GM23248 (cell line): ENCODE measurements at regions not wholly inside any gene's neighbourhood (a gene's known extent, or its start where the extent isn't known, plus 50 kb on each side); places are given as distances from the start of the nearest gene placed in this dataset.

Experiments used
- DNase-seq: peaks from one replicate; pipeline ENCODE4 v3.0.0-alpha.2; 2015
- H2AFZ ChIP-seq: fragments of 200-600 bp; sonication (generic); 2 replicates; pipeline ENCODE4 v1.6.1; 2016; ENCODE audit warnings: antibody characterized with exemption
- H3F3A ChIP-seq: fragments of 200-600 bp; sonication (generic); 2 replicates; pipeline ENCODE4 v1.6.1; 2016; ENCODE audit warnings: mild to moderate bottlenecking, antibody characterized with exemption, mixed run types; ENCODE audit not compliant: insufficient read depth
- H3K27ac ChIP-seq: fragments of 200-600 bp; sonication (generic); 2 replicates; pipeline ENCODE4 v1.5.1; 2016; ENCODE audit warnings: mild to moderate bottlenecking
- H3K27me3 ChIP-seq: fragments of 200-600 bp; sonication (generic); replicated peaks from 2 replicates; pipeline ENCODE4 v1.6.1; 2016; ENCODE audit warnings: mild to moderate bottlenecking; ENCODE audit not compliant: insufficient read depth
- H3K36me3 ChIP-seq: fragments of 200-600 bp; sonication (generic); 2 replicates; pipeline ENCODE4 v1.6.1; 2016; ENCODE audit warnings: low read depth, mild to moderate bottlenecking
- H3K4me1 ChIP-seq: fragments of 200-600 bp; sonication (generic); 2 replicates; pipeline ENCODE4 v1.6.1; 2016; ENCODE audit warnings: mild to moderate bottlenecking; ENCODE audit not compliant: insufficient read depth
- H3K4me2 ChIP-seq: fragments of 200-600 bp; sonication (generic); one replicate; pipeline ENCODE4 v1.6.1; 2016; ENCODE audit warnings: mild to moderate bottlenecking; ENCODE audit not compliant: unreplicated experiment
- H3K4me3 ChIP-seq: fragments of 200-600 bp; sonication (generic); 2 replicates; pipeline ENCODE4 v1.5.1; 2016; ENCODE audit warnings: mild to moderate bottlenecking
- H3K79me2 ChIP-seq: fragments of 200-600 bp; sonication (generic); 2 replicates; pipeline ENCODE4 v1.6.1; 2016; ENCODE audit warnings: mild to moderate bottlenecking; ENCODE audit not compliant: insufficient read depth
- H3K9ac ChIP-seq: fragments of 200-600 bp; sonication (generic); 2 replicates; pipeline ENCODE4 v1.6.1; 2016; ENCODE audit warnings: mild to moderate bottlenecking
- H3K9me2 ChIP-seq: fragments of 200-600 bp; sonication (generic); 2 replicates; pipeline ENCODE4 v1.6.1; 2016; ENCODE audit warnings: mixed run types, mild to moderate bottlenecking, moderate library complexity; ENCODE audit not compliant: insufficient read depth
- H3K9me3 ChIP-seq: fragments of 200-600 bp; sonication (generic); one replicate; pipeline ENCODE4 v1.6.1; 2017; ENCODE audit warnings: low read depth
- H4K20me1 ChIP-seq: fragments of 200-600 bp; sonication (generic); 2 replicates; pipeline ENCODE4 v1.6.0; 2016; ENCODE audit not compliant: insufficient read depth
- EZH2 ChIP-seq: fragments of 200-600 bp; sonication (generic); IDR thresholded peaks from 2 replicates; pipeline ENCODE4 v1.6.1; 2018; ENCODE audit warnings: antibody characterized with exemption, mild to moderate bottlenecking; ENCODE audit not compliant: insufficient read depth, poor library complexity, severe bottlenecking
- EZH2phosphoT487 ChIP-seq: fragments of 200-600 bp; sonication (generic); IDR thresholded peaks from 2 replicates; pipeline ENCODE4 v1.6.1; 2018; ENCODE audit warnings: antibody characterized with exemption, moderate library complexity, mild to moderate bottlenecking, low read depth; ENCODE audit not compliant: insufficient read depth
- WGBS, 2 experiments: methylation state at CpG; one replicate each; pipeline ENCODE4 v1.1.6; 2015 to 2017; ENCODE audit warnings: low lambda C conversion rate in 2 of 2, low coverage in 1 of 2; ENCODE audit errors: missing lambda C conversion rate in 2 of 2; 5-methylcytosine and 5-hydroxymethylcytosine counted together
- in situ Hi-C: fragments of 300-500 bp; cut with MboI; formaldehyde crosslinking; loops from 2 replicates; pipeline ENCODE4 v1.15.0; 2020

- H3K9me3 ChIP-seq: no peaks in the 10 kb centered on the region
- no peak overlapping the region for H3K9ac ChIP-seq
- H3K79me2 ChIP-seq: no peaks in the 10 kb centered on the region
- WGBS, 2 experiments: 14 to 28% methylated on average over 3 of the region's 3 CpGs
- H2AFZ ChIP-seq: no peak overlapping the region
- no peaks in the 10 kb centered on the region for H3K4me1 ChIP-seq
- H4K20me1 ChIP-seq: no peaks in the 10 kb centered on the region
- TF ChIP-seq EZH2 (no peak), EZH2phosphoT487 (no peak)
- H3K4me2 ChIP-seq: no peak overlapping the region
- H3K36me3 ChIP-seq: no peaks in the 10 kb centered on the region
- H3K27ac ChIP-seq: no peak overlapping the region
- no peaks in the 10 kb centered on the region for H3K9me2 ChIP-seq
- no peaks in the 10 kb centered on the region for H3F3A ChIP-seq
- in situ Hi-C loops: no loop called here
- H3K4me3 ChIP-seq: no peak overlapping the region
- H3K27me3 ChIP-seq: no peaks in the 10 kb centered on the region
- DNase-seq: no peak
Observed at GRCh38 chr4:157678478-157678877, 457.9 kb downstream of the GRIA2 start.

- Histone ChIP-seq H3K4me1 (no peaks in the 10 kb centered on the region), H3K27ac (no peak overlapping the region), H4K20me1 (no peaks in the 10 kb centered on the region), H3K4me2 (no peak overlapping the region), H3K27me3 (no peaks in the 10 kb centered on the region), H3K9ac (no peak overlapping the region), H3K9me3 (no peaks in the 10 kb centered on the region), H3K79me2 (no peaks in the 10 kb centered on the region), H3K4me3 (no peak overlapping the region), H3K36me3 (no peaks in the 10 kb centered on the region), H2AFZ (no peak overlapping the region), H3F3A (no peaks in the 10 kb centered on the region), H3K9me2 (no peaks in the 10 kb centered on the region)
- 10 to 14% methylated on average over 6 of the region's 6 CpGs for WGBS, 2 experiments
- in situ Hi-C loops: no loop called here
- no peak for DNase-seq
- TF ChIP-seq EZH2phosphoT487 (no peak), EZH2 (no peak)
Observed at GRCh38 chr4:157674699-157675098, 454.2 kb downstream of the GRIA2 start.

- no peaks in the 10 kb centered on the region for H3F3A ChIP-seq
- H2AFZ ChIP-seq: no peak overlapping the region
- H3K4me3 ChIP-seq: no peak overlapping the region
- no peak overlapping the region for H3K9ac ChIP-seq
- no peaks in the 10 kb centered on the region for H3K9me3 ChIP-seq
- H4K20me1 ChIP-seq: no peaks in the 10 kb centered on the region
- H3K9me2 ChIP-seq: no peaks in the 10 kb centered on the region
- in situ Hi-C loops: no loop called here
- TF ChIP-seq EZH2: no peak
- no peak for TF ChIP-seq EZH2phosphoT487
- no peaks in the 10 kb centered on the region for H3K36me3 ChIP-seq
- no peaks in the 10 kb centered on the region for H3K27me3 ChIP-seq
- H3K4me2 ChIP-seq: no peak overlapping the region
- no peak for DNase-seq
- no peaks in the 10 kb centered on the region for H3K79me2 ChIP-seq
- H3K4me1 ChIP-seq: no peaks in the 10 kb centered on the region
- no peak overlapping the region for H3K27ac ChIP-seq
Observed at GRCh38 chr4:157667836-157668235, 447.3 kb downstream of the GRIA2 start.

- no peaks in the 10 kb centered on the region for H3K36me3 ChIP-seq
- 19% methylated on average over 3 of the region's 3 CpGs for WGBS, 2 experiments
- DNase-seq: peak; percentile 63
- H3K4me2 ChIP-seq: peak overlapping the region; percentile 23
- in situ Hi-C loops: no loop called here
- no peak overlapping the region for H3K27ac ChIP-seq
- no peak for TF ChIP-seq EZH2phosphoT487
- H3K27me3 ChIP-seq: no peaks in the 10 kb centered on the region
- no peaks in the 10 kb centered on the region for H3K9me3 ChIP-seq
- no peaks in the 10 kb centered on the region for H3F3A ChIP-seq
- no peak overlapping the region for H3K9ac ChIP-seq
- no peaks in the 10 kb centered on the region for H3K79me2 ChIP-seq
- H2AFZ ChIP-seq: peak overlapping the region; percentile 49
- no peaks in the 10 kb centered on the region for H3K9me2 ChIP-seq
- no peak overlapping the region for H3K4me3 ChIP-seq
- no peaks in the 10 kb centered on the region for H4K20me1 ChIP-seq
- H3K4me1 ChIP-seq: no peaks in the 10 kb centered on the region
Observed at GRCh38 chr4:157664726-157665125, 444.2 kb downstream of the GRIA2 start.

GRCh38 chr4:157655096-157655809 is 434.7 kb downstream of the GRIA2 start:
- no peaks in the 10 kb centered on the region for H3K79me2 ChIP-seq
- H3F3A ChIP-seq: no peaks in the 10 kb centered on the region
- TF ChIP-seq EZH2phosphoT487 (no peak), EZH2 (no peak)
- no peaks in the 10 kb centered on the region; the same call in 1 of the 2 replicates for H3K27me3 ChIP-seq
- H3K4me3 ChIP-seq: no peak overlapping the region
- no peak for DNase-seq
- no peak overlapping the region for H3K4me2 ChIP-seq
- no peaks in the 10 kb centered on the region for H3K4me1 ChIP-seq
- H3K27ac ChIP-seq: no peak overlapping the region
- H3K9ac ChIP-seq: no peak overlapping the region
- H3K36me3 ChIP-seq: no peaks in the 10 kb centered on the region
- H2AFZ ChIP-seq: no peak overlapping the region
- no peaks in the 10 kb centered on the region for H3K9me2 ChIP-seq
- in situ Hi-C loops: no loop called here
- no peaks in the 10 kb centered on the region for H4K20me1 ChIP-seq
- WGBS, 2 experiments: 1 to 5% methylated on average over 6 of the region's 6 CpGs
- no peaks in the 10 kb centered on the region for H3K9me3 ChIP-seq
